Ishikawa (cell line): ENCODE measurements at regions not wholly inside any gene's neighbourhood (a gene's known extent, or its start where the extent isn't known, plus 50 kb on each side); places are given as distances from the start of the nearest gene placed in this dataset.

Experiments
- CEBPB ChIP-seq: IDR thresholded peaks from 2 replicates; pipeline ENCODE4 v1.6.1; 2012
- CREB1 ChIP-seq: IDR thresholded peaks from 2 replicates; pipeline ENCODE4 v1.6.1; 2012; ENCODE audit warnings: low read depth
- EGR1 ChIP-seq: IDR thresholded peaks from 2 replicates; pipeline ENCODE4 v1.6.1; 2012
- EP300 ChIP-seq: IDR thresholded peaks from 2 replicates; pipeline ENCODE4 v1.6.1; 2012; ENCODE audit warnings: borderline replicate concordance
- FOXM1 ChIP-seq: IDR thresholded peaks from 2 replicates; pipeline ENCODE4 v1.6.1; 2012; ENCODE audit warnings: low read depth, borderline replicate concordance
- NFIC ChIP-seq: IDR thresholded peaks from 2 replicates; pipeline ENCODE4 v1.6.1; 2012
- RAD21 ChIP-seq: IDR thresholded peaks from 2 replicates; pipeline ENCODE4 v1.6.1; 2012; ENCODE audit warnings: low read depth
- TAF1 ChIP-seq: IDR thresholded peaks from 2 replicates; pipeline ENCODE4 v1.6.1; 2012; ENCODE audit warnings: low read depth, mild to moderate bottlenecking
- TCF12 ChIP-seq: IDR thresholded peaks from 2 replicates; pipeline ENCODE4 v1.6.1; 2012; ENCODE audit warnings: low read depth
- TEAD4 ChIP-seq: IDR thresholded peaks from 2 replicates; pipeline ENCODE4 v1.6.1; 2012
- YY1 ChIP-seq: IDR thresholded peaks from 2 replicates; pipeline ENCODE4 v1.6.1; 2012; ENCODE audit warnings: low read depth
- ZBTB7A ChIP-seq: IDR thresholded peaks from 2 replicates; pipeline ENCODE4 v1.6.1; 2012; ENCODE audit warnings: low read depth
- TF ChIP-seq, protein P1 (sequence below): IDR thresholded peaks from 2 replicates; pipeline ENCODE4 v1.6.1; 2012
- TF ChIP-seq, protein P2 (sequence below): IDR thresholded peaks from 2 replicates; pipeline ENCODE4 v1.6.1; 2012
- TF ChIP-seq, protein P3 (sequence below): IDR thresholded peaks from 2 replicates; pipeline ENCODE4 v1.6.1; 2012; ENCODE audit warnings: low read depth, mild to moderate bottlenecking

DNA sequence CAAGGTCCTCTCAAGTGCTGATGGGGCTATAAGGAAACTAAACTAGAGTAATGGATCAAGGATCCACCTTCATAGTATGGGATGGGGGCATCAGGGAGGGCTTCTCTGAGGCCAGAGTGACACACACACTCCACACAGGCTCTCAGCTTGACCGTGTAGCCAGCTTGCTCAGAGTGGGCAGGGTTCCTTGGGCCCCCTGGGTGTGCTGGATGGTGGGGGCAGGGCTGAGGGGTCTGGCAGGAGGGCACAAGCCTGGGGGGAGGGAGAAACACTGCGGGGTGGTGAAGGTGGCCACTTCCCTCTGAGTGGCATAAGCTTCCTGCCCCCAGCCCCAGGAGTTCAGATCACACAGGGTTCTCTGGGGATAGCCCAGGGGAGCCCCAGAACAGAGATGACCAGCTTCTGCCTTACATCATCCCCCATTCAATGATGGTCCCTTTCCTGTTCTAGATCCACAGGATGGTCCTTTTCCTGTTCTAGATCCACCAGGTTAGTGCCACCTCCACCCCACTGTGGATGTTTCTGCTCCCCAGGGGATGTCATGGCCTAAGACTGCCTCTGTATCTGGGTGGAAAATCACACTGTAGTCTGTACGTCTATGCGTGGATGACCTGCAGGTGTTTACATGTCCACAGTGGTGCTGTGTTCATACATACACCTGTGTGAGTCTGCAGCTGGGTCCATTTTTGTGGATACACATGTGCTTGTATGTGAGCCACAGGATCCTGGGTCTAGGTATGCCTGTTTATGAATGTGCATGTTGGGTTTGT lies 525.0 kb downstream of the PTPRU start:
- TF ChIP-seq EGR1, result no peak
- TF ChIP-seq EP300, result no peak
- TF ChIP-seq CREB1, result no peak
- TF ChIP-seq NFIC, result no peak
- TF ChIP-seq TAF1, result no peak
- TF ChIP-seq, protein P1, sequence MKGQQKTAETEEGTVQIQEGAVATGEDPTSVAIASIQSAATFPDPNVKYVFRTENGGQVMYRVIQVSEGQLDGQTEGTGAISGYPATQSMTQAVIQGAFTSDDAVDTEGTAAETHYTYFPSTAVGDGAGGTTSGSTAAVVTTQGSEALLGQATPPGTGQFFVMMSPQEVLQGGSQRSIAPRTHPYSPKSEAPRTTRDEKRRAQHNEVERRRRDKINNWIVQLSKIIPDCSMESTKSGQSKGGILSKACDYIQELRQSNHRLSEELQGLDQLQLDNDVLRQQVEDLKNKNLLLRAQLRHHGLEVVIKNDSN, result no peak
- TF ChIP-seq TCF12, result no peak
- TF ChIP-seq, protein P2, sequence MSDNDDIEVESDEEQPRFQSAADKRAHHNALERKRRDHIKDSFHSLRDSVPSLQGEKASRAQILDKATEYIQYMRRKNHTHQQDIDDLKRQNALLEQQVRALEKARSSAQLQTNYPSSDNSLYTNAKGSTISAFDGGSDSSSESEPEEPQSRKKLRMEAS, result no peak
- no peak for TF ChIP-seq ZBTB7A
- no peak for TF ChIP-seq CEBPB
- TF ChIP-seq, protein P3, sequence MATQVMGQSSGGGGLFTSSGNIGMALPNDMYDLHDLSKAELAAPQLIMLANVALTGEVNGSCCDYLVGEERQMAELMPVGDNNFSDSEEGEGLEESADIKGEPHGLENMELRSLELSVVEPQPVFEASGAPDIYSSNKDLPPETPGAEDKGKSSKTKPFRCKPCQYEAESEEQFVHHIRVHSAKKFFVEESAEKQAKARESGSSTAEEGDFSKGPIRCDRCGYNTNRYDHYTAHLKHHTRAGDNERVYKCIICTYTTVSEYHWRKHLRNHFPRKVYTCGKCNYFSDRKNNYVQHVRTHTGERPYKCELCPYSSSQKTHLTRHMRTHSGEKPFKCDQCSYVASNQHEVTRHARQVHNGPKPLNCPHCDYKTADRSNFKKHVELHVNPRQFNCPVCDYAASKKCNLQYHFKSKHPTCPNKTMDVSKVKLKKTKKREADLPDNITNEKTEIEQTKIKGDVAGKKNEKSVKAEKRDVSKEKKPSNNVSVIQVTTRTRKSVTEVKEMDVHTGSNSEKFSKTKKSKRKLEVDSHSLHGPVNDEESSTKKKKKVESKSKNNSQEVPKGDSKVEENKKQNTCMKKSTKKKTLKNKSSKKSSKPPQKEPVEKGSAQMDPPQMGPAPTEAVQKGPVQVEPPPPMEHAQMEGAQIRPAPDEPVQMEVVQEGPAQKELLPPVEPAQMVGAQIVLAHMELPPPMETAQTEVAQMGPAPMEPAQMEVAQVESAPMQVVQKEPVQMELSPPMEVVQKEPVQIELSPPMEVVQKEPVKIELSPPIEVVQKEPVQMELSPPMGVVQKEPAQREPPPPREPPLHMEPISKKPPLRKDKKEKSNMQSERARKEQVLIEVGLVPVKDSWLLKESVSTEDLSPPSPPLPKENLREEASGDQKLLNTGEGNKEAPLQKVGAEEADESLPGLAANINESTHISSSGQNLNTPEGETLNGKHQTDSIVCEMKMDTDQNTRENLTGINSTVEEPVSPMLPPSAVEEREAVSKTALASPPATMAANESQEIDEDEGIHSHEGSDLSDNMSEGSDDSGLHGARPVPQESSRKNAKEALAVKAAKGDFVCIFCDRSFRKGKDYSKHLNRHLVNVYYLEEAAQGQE, result no peak
- TF ChIP-seq TEAD4, result no peak
- TF ChIP-seq RAD21, result no peak
- no peak for TF ChIP-seq YY1
- no peak for TF ChIP-seq FOXM1

DNA sequence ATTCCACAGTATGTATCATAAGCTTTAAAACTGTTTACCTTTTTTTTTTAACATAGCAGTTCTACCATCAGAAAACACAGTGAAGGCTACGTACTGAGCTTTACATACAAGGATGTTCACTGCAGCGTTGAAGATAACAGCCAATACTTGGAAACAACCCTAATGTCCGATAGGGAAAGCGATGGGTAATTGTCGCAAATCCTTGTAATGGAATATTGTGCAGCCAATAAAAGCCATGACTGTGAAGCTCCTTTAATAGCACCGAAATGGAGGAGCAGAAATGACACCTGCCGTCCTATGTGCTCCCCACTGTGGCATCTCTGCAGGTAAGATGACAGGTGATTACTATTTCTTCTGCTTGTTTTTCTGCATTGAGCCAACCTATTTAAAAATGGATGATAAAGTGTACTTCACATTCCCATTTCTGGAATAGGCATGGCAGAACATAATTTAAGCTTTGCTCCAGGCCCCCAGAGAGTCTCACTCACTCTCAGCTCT lies 523.8 kb downstream of the PTPRU start:
- no peak for TF ChIP-seq TAF1
- no peak for TF ChIP-seq CEBPB
- TF ChIP-seq FOXM1, result no peak
- TF ChIP-seq YY1, result no peak

DNA sequence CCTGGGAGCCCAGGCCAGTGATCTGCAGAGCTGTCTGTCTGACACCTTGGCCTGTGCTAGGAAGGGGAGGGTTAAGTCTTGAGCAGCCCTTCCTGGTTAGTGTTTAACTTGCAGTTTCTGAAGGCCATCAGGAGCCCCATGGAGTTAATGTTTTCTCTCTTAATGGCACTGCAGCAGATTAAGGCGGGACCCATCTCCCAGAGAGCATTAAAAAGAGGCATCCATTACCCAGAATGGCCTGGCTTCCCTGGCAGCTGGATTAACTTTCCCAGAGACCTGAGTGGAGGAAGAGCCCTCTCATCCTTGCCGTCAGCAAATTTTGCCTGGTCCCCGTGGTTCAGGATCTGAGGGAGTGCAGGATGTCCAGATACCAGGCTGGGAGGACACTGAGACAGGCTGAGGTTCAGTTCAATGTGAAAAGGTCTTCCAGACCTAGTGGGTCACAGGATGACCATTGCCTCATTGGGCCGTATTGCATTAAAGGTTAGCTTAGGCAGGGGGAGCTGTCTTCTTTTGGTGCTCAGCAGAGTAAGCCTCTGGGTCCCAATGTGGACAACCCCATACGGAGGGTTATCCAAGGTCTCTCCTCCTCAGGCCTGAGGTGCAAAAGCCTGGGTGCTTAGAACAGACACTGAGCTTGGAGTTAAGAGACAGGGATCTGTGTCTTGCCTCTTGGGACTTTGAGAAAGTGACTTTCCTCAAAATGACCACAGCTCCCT lies 522.6 kb downstream of the PTPRU start:
- TF ChIP-seq YY1, result no peak
- TF ChIP-seq TCF12, result no peak
- TF ChIP-seq TAF1, result no peak
- TF ChIP-seq NFIC, result no peak
- TF ChIP-seq ZBTB7A, result no peak
- no peak for TF ChIP-seq TEAD4
- TF ChIP-seq FOXM1, result no peak
- TF ChIP-seq RAD21, result no peak
- no peak for TF ChIP-seq EP300
- TF ChIP-seq CEBPB, result no peak
- TF ChIP-seq EGR1, result no peak
- TF ChIP-seq, protein P1, result no peak
- TF ChIP-seq CREB1, result no peak
- TF ChIP-seq, protein P2, result no peak
- TF ChIP-seq, protein P3, result no peak

DNA sequence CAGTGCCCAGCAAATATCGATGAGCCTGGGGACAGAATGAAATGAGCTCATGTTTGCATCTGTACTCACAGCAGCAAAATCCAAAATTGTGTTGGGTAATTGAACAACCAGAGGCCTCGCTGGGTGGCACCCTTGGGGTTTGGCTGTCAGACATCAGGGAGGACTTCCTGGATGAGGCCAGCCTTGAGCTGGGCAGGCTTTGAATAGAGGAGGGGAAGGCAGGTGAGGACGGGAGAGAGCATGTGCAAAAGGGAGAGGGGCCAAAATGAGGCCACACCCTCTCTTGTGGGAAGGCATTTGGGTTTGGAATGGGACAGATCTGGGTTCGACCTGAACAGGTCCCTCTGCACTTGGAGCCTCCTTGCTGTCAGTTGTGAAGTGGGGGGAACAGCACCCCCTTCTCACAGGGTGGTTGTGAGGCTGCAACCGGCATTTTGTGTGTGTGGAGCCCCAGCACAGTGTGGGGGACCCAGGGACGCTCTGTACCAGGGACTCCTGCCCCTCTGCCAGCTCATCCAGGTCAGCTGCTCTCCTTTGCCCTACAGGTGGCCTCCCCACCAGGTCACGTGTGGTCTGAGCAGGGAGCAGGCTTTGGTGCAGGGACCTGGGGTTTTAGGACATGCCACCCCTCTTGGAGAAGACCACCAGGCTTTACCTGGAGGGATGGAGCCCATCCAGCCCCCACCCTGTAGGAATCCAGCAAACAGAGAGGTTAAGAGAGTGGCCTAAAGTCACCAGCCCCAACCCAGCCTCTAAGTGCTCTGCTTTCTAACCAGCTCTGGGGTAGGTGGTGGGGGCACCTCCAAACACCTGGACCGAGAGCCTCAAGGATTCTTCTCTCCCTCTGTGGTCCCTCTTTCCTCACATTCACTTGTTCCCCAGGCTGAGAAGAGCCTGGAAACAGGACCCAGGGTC lies 521.8 kb downstream of the PTPRU start:
- TF ChIP-seq NFIC (no peak), TEAD4 (no peak), YY1 (no peak), CEBPB (no peak), EGR1 (no peak), ZBTB7A (no peak)
- TF ChIP-seq, protein P3, result no peak
